Tibial nerve (tissue), 4 donors: ENCODE measurements at regions not wholly inside any gene's neighbourhood (a gene's known extent, or its start where the extent isn't known, plus 50 kb on each side); places are given as distances from the start of the nearest gene placed in this dataset.
"Not testable (repeated sequence)": the region's sequence is repeated elsewhere in the genome, so short reads cannot be mapped to it uniquely, and the experiment has no call there.

Source experiments
- DNase-seq, 2 donors: peaks; one replicate each; pipeline ENCODE4 v3.0.0-alpha.2; 2019; ENCODE audit warnings: low spot score in 2 of 2
- H3K27ac ChIP-seq, 4 donors: fragments of 200-600 bp; sonication (generic) in 3 of 4; one replicate each; pipeline ENCODE4 v1.5.1; 2017 to 2019; ENCODE audit warnings: mild to moderate bottlenecking in 1 of 4
- H3K27me3 ChIP-seq, 2 donors: fragments of 200-600 bp; sonication (generic) in 1 of 2; one replicate each; pipeline versions ENCODE4 v1.5.1 to v1.6.0; 2017 to 2019
- H3K36me3 ChIP-seq, 3 donors: fragments of 200-600 bp; sonication (generic); one replicate each; pipeline ENCODE4 v1.5.1; 2018 to 2019
- H3K4me1 ChIP-seq, 4 donors: fragments of 200-600 bp; sonication (generic) in 3 of 4; one replicate each; pipeline ENCODE4 v1.5.1; 2017 to 2019
- H3K4me3 ChIP-seq, 4 donors: fragments of 200-600 bp; sonication (generic) in 3 of 4; one replicate each; pipeline ENCODE4 v1.5.1; 2017 to 2019; ENCODE audit warnings: mild to moderate bottlenecking in 1 of 4, moderate library complexity in 1 of 4
- H3K9me3 ChIP-seq, 4 donors: fragments of 200-600 bp; sonication (generic) in 3 of 4; one replicate each; pipeline ENCODE4 v1.5.1; 2017 to 2019
- CTCF ChIP-seq, 5 experiments: fragments of 200-600 bp in 3 of 5; fragments of 450-650 bp in 2 of 5; sonication (generic) in 3 of 5; IDR thresholded peaks; one replicate each; pipeline ENCODE4 v1.5.1; 2016 to 2019; ENCODE audit warnings: antibody characterized with exemption in 5 of 5, mild to moderate bottlenecking in 3 of 5, moderate library complexity in 2 of 5
- EP300 ChIP-seq, 2 donors: sonication (generic); formaldehyde crosslinking; IDR thresholded peaks; one replicate each; pipeline ENCODE4 v1.6.1; 2017; ENCODE audit warnings: antibody characterized with exemption in 2 of 2, mild to moderate bottlenecking in 1 of 2
- POLR2A ChIP-seq, 2 donors: fragments of 450-650 bp; IDR thresholded peaks; one replicate each; pipeline ENCODE4 v1.6.1; 2017; ENCODE audit warnings: antibody characterized with exemption in 2 of 2, mild to moderate bottlenecking in 2 of 2, moderate library complexity in 2 of 2
- WGBS, 2 donors: methylation state at CpG; one replicate each; pipeline ENCODE4 v1.1.5; 2018; 5-methylcytosine and 5-hydroxymethylcytosine counted together

- H3K27ac ChIP-seq = no peak overlapping the region
- no peak overlapping the region for H3K4me3 ChIP-seq
- no peaks in the 10 kb centered on the region for H3K27me3 ChIP-seq
- H3K36me3 ChIP-seq = no peaks in the 10 kb centered on the region
- no peak for TF ChIP-seq POLR2A (IDR thresholded peaks at IDR 0.05)
- no peak for TF ChIP-seq CTCF (IDR thresholded peaks at IDR 0.05)
- no peak for TF ChIP-seq EP300 (IDR thresholded peaks at IDR 0.05)
- peaks cover 0 to 9% (median 0%) of the 10 kb centered on the region in 4 donors for H3K9me3 ChIP-seq
- H3K4me1 ChIP-seq = no peaks in the 10 kb centered on the region
- no peak for DNase-seq
- WGBS, 2 donors = 77 to 79% methylated on average over 2 of the region's 2 CpGs
Observed at GRCh38 chr12:102653406-102653805, 173.0 kb upstream of the IGF1 start.

DNA sequence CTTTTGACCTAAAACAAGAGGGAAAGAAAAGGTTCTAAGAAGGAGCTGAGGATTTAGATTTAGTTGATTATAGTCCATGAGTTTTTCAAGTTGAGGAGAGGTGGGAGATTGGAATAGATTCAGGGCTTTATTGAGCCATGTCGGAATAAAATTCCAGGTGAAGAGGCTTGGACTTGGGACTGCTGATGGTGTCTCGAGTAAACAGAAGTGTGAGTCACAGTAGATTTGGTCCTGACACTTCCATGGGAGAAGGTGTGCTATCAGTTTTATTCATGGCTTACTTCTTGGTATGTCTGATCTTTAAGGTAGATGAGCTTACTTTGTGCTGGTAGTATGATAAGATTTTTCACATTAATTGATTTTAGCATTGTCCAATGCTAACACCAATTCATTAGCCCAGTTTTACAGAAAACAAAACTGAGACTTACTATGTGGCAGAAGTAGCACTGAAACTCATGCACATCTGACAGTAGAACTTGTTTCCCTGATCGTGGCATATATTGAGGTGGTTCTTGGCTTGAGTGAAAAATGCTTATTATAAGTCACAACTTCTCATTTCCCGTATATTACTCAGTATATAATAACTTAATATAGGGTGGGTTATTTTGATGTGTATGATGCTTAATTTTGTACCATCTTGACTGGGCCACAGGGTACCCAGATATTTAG, 172.4 kb upstream of the IGF1 start:
- Histone ChIP-seq H3K27me3 (no peaks in the 10 kb centered on the region), H3K36me3 (no peaks in the 10 kb centered on the region), H3K4me1 (no peaks in the 10 kb centered on the region), H3K4me3 (no peak overlapping the region), H3K27ac (no peak overlapping the region), H3K9me3 (peaks cover 0 to 5% (median 0%) of the 10 kb centered on the region in 4 donors)
- WGBS, 2 donors = 85 to 88% methylated on average over 4 of the region's 4 CpGs
- TF ChIP-seq EP300 (IDR thresholded peaks at IDR 0.05) (no peak), CTCF (IDR thresholded peaks at IDR 0.05) (no peak), POLR2A (IDR thresholded peaks at IDR 0.05) (no peak)
- DNase-seq = no peak

GRCh38 chr12:102645968-102646367, 165.6 kb upstream of the IGF1 start:
- no peaks in the 10 kb centered on the region for H3K36me3 ChIP-seq
- DNase-seq = no peak
- WGBS, 2 donors = 60 to 70% methylated on average over 1 of the region's 1 CpG
- no peaks in the 10 kb centered on the region for H3K4me1 ChIP-seq
- TF ChIP-seq POLR2A (IDR thresholded peaks at IDR 0.05) = no peak
- TF ChIP-seq CTCF (IDR thresholded peaks at IDR 0.05) = no peak
- TF ChIP-seq EP300 (IDR thresholded peaks at IDR 0.05) = no peak
- H3K4me3 ChIP-seq = no peak overlapping the region
- H3K27ac ChIP-seq = no peak overlapping the region
- H3K27me3 ChIP-seq = no peaks in the 10 kb centered on the region
- H3K9me3 ChIP-seq = no peaks in the 10 kb centered on the region

GRCh38 chr12:102643879-102644575, 163.7 kb upstream of the IGF1 start:
- Histone ChIP-seq H3K27me3 (no peaks in the 10 kb centered on the region), H3K9me3 (peaks cover 0 to 6% (median 0%) of the 10 kb centered on the region in 4 donors), H3K4me1 (no peaks in the 10 kb centered on the region), H3K27ac (no peak overlapping the region), H3K4me3 (no peak overlapping the region), H3K36me3 (no peaks in the 10 kb centered on the region)
- 86 to 94% methylated on average over 2 of the region's 2 CpGs for WGBS, 2 donors
- TF ChIP-seq POLR2A (IDR thresholded peaks at IDR 0.05) (no peak), CTCF (IDR thresholded peaks at IDR 0.05) (no peak), EP300 (IDR thresholded peaks at IDR 0.05) (no peak)
- no peak for DNase-seq

GRCh38 chr12:102642199-102642598, 161.8 kb upstream of the IGF1 start:
- no peak for TF ChIP-seq EP300 (IDR thresholded peaks at IDR 0.05)
- TF ChIP-seq POLR2A (IDR thresholded peaks at IDR 0.05) = no peak
- Histone ChIP-seq H3K27me3 (no peaks in the 10 kb centered on the region), H3K4me3 (no peak overlapping the region), H3K9me3 (peaks cover 0 to 6% (median 0%) of the 10 kb centered on the region in 4 donors), H3K36me3 (no peaks in the 10 kb centered on the region), H3K4me1 (no peaks in the 10 kb centered on the region), H3K27ac (no peak overlapping the region)
- 62 to 72% methylated on average over 2 of the region's 2 CpGs for WGBS, 2 donors
- DNase-seq = no peak

GRCh38 chr12:102640658-102641057, 160.3 kb upstream of the IGF1 start:
- H3K4me1 ChIP-seq, H3K9me3 ChIP-seq, H3K27ac ChIP-seq, H3K4me3 ChIP-seq, DNase-seq, H3K27me3 ChIP-seq, H3K36me3 ChIP-seq: not testable (repeated sequence)
- 81 to 91% methylated on average over 1 of the region's 1 CpG for WGBS, 2 donors
